ENCODE measurements at regions not wholly inside any gene's neighbourhood (a gene's known extent, or its start where the extent isn't known, plus 50 kb on each side); places are given as distances from the start of the nearest gene placed in this dataset.
A peak's percentile ranks its signal among the peaks of the same experiment; 100 is the strongest.

- DNase-seq, result no peak
These were observed 207.9 kb downstream of the GADD45G start for GRCh38 chr9:89812556-89813181.

DNA sequence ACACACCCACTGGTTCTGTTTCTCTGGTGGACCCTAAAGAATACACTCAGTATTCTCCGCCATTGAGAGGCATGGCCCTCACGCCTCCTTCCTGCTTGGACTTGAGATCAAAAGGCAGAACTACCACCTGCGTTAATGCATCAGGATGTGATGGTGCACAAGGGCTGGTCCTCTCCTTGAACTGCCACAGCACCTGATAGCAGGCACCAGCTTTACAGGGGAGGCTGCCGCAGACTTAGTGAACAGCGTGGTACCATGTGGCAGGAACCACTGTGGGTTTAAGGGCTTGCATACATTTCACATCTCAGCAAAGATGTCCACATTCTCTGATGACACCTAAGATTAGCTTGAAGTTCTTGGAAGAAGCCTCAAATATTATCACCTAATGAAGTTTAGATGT, 208.7 kb downstream of the GADD45G start:
- DNase-seq, result no peak

DNA sequence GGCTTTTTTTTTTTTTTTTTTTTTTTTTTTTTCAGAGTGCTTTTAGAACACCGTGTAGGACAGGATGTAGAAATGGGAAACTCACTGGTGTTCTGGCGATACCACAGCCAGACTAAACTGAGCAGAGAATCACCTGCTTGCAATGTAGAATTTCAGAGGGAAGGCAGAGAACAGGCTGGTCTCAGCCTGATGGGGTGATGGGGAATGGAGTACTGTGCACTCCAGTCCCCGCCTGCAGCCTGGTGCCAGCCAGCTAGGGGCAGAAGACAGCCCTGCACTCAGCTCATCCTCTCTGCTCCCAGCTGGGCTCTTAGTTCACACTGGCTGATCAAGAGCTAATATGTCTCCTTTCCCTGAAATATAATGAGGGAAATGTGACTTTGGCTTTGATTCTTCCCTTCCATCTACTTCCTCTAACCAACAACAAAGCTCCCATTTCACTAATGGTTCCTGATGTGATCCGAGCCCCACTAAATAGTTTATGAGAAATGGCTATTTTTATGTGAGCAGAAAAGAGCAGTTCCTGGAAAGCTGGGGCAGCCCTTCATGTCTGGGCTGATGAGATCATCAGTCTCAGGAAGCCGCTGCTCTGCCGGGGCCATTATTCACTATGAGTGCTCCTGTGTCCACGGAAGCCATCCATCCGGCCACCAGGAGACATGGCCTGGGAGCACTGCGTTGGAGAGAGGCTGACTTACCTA, 209.7 kb downstream of the GADD45G start:
- DNase-seq, result peak in 1 of 2 donors; percentile 16

DNA sequence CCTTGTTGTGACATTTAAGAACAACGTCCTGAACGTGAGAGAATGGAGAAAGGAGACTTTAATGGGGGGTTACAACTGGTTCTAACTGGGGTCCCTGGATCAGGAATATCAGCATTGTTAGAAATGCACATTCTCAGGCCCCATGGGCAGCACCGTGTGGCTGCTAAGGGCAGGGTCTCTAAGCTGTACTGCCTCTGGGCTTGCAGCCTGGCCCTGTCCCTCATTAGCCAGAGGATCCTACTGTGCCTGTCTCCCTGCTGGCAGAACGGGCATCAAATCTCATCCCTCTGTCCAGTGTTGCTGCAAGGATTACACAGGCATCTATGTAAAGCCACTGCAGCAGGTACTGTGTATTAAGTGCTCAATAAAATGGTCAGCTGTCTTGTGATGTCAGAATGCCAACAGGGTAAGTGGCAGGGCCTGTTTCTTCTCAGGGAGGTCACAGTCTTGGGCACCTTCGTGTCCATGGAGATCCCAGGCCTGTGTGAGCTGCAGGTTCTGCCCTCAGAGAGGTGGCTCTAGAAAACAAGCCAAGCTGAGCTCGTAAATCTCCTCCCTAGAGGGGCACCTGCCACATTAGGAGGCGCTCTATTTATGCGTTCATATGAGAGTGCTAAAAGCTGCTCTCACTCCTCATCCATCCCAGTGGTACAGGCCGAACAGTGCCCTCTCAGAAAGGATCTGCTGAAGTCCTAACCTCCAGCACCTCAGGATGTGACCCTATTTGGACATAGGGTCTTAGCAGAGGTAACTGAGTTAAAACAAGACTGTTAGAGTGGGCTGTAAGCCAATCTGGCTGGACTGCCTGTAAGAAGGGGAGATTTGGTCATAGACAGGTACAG, 210.5 kb downstream of the GADD45G start:
- no peak for DNase-seq

DNA sequence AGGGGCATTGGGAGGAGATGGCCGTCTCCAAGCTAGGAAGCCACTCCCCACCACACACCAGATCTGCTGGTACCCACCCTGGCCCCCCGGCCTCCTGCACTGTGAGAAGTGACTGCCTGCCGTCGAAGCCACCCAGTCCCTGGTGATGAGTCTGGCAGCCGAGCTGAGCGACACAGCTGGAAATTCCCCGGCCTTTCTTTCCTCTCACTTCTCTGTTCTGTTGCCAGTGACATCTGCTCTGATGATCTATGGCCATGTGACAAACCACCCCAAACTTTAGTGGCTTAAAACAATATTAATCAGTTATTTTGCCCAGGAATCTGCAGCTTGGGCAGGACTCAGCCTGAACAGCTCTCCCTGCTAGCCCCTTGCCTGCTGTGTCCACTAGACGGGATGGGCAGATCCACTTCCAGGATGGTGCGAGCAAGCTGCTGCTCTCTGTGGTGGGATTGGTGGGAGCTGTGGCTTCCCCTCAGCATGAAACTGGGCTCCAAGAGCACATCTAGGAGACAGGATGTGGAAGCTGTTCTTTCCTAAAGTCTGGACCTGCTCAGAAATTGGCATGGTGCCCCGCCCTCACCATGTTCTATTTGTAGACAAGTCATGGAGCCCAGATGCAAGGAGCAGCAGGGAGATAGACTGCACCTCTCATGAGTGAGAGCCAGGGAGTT, 211.2 kb downstream of the GADD45G start:
- DNase-seq, result no peak

GRCh38 chr9:89817151-89817950, 212.5 kb downstream of the GADD45G start:
- DNase-seq, result no peak

- no peak for DNase-seq
These were observed 215.5 kb downstream of the GADD45G start for GRCh38 chr9:89820337-89820736.

GRCh38 chr9:89821081-89821480, 216.3 kb downstream of the GADD45G start:
- no peak for DNase-seq

- no peak for DNase-seq
These were observed 218.2 kb downstream of the GADD45G start for GRCh38 chr9:89822996-89823395.

- DNase-seq, result no peak
These were observed 220.9 kb downstream of the GADD45G start for GRCh38 chr9:89825669-89826068.

- no peak for DNase-seq
These were observed 221.4 kb downstream of the GADD45G start for GRCh38 chr9:89826186-89826585.

DNA sequence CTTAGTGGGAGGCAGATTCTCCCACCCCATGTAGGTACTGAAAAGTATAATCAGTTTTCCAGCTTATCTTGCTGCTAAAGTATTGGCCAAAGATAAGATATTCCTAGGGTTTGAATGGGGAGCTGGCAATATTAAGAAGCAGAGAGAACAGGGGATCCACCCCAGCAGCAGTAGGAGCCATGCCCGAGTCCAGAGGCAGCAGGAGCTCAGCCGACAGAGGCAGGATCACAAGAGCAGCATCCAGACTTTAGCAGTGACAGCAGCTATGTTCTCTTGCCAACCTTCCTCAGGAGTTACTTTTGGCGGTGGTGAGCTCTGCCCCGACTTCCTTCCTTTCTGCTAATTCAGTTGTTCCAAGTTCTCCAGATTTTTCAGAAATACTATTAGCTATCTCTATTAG, 224.5 kb downstream of the GADD45G start:
- DNase-seq, result no peak

DNA sequence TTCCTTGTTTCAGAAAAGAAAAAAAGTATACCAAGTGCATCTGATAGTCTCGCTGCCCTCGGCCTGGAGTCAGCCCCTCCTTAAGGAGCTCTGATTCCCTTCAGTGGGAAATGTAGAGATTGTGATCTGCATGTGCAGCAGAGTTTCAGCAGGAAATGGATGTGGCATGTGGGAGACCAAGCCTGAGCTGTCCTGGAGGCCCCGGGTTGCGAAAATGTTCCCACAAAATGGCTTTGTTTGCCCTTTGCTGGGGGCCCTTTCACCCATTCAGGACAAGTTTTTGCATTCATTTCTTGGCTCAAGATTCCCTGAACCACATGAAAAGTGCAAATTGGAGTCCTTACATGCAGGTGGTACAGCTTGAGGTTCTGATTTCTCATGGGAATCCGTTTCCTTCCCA, 230.9 kb downstream of the GADD45G start:
- no peak for DNase-seq

- DNase-seq, result no peak
These were observed 232.5 kb downstream of the GADD45G start for GRCh38 chr9:89837162-89837933.

DNA sequence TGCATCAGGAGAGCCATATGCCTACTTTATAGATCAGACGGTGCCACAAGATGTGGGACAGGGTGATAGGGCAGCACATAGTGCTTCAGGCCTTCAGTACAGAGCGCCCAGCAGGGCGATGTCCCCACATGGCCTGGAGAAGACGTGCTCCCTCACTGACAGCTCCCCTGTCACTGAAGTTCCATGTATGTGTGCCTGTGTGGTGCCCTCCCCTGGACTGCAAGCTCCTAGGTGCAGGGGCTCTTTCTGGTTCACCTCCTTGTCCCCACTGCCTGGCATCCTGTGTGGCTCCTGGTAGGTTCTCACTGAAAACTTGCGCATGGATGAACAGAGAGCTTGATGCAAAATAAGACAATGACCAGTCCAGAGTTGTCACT, 233.1 kb downstream of the GADD45G start:
- no peak for DNase-seq

- DNase-seq, result no peak
These were observed 233.8 kb downstream of the GADD45G start for GRCh38 chr9:89838621-89839020.

DNA sequence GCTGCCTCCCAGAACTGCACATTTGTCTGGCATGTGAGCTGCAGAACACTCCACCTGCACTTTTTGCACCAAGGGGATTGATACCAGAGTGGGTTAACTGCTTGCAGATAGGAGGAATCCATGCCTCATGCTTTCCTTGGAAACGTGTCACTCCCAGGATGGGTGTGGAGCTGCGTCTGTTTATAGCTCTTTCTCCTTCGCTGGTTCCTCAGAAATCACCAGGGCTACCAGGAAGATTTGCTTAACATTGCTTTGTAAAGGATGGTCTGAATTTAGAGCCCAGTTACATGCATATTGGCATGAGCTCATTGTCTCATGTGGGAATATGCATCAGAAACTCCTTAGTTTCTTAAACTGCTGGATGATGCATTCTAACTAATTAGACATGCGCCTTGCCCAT, 234.6 kb downstream of the GADD45G start:
- DNase-seq, result no peak

DNA sequence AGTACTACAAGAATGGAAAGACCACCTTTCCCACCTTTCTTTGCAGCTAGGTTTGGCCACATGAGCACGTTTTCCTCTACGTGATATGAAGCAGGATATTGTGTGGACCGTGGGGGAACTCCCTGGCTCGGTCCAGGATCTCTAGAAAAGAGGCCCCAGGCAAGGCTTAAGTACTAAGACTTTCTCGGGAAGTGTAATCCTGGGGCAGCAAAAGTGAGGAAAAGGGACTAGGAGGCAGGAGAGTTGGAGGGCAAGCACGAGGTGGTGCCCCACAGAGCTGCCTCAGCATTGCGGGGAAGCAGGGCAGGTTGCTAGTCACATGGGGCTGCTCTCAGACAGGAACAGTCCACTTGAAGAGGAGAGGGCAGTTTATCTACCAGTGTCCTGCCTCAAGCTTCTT, 235.1 kb downstream of the GADD45G start:
- DNase-seq, result no peak

DNA sequence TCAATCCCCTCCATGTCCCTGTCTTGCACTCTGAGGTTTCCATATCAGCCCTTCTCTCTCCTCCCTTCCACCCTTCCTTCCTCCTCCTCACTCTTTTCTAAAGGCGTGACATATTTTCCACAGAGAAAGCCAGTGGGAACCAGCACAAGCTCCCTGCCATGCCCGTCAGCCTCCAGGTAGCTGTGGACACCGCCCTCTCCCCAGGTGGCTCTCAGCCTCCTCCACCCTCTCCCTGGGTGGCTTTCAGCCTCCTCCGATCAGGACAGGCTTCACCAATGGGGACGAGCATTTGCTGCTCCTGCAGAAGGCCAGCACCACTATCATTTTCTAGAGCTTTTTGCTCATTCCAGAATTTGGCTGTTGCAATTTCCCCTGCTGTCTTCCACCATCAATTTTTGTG, 236.6 kb downstream of the GADD45G start:
- no peak for DNase-seq

- no peak for DNase-seq
These were observed 237.5 kb downstream of the GADD45G start for GRCh38 chr9:89842267-89842768.

DNA sequence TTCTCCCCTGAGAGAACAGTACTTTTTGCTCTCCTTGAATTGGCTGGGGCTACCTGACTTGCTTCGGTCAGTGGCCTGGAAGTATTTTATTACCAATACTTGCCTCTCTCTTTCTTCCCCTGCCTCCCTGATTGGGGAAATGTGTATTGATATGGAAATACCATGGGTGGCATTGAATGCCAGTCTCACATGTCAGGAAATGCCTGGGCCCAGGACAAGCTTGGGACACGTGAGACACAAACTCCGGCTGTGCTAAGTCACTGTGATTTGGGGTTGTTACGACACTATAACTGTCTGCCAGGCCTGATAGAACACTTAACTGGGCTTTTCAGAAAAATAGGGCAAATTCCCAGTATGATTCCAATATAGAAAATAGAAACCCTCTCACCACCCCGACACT, 238.3 kb downstream of the GADD45G start:
- no peak for DNase-seq
